Astrocyte (in vitro differentiated cells and primary cell): ENCODE measurements at regions not wholly inside any gene's neighbourhood (a gene's known extent, or its start where the extent isn't known, plus 50 kb on each side); places are given as distances from the start of the nearest gene placed in this dataset.
"Not testable (repeated sequence)": the region's sequence is repeated elsewhere in the genome, so short reads cannot be mapped to it uniquely, and the experiment has no call there.

ENCODE experiments used
- CTCF ChIP-seq: IDR thresholded peaks from 2 replicates; pipeline ENCODE4 v1.5.1; 2011; ENCODE audit warnings: low read depth, mild to moderate bottlenecking, inconsistent platforms, low read length, moderate library complexity; ENCODE audit not compliant: insufficient read depth
- EZH2 ChIP-seq: IDR thresholded peaks from 2 replicates; pipeline ENCODE4 v1.6.1; 2012; ENCODE audit warnings: mild to moderate bottlenecking, low read length, inconsistent platforms; ENCODE audit not compliant: insufficient read depth

- TF ChIP-seq CTCF, EZH2: not testable (repeated sequence)
Measured at GRCh38 chr11:67737562-67738080, 63.2 kb upstream of the ALDH3B2 start.
